Mucosa of rectum (tissue), 2 donors: ENCODE measurements at regions not wholly inside any gene's neighbourhood (a gene's known extent, or its start where the extent isn't known, plus 50 kb on each side); places are given as distances from the start of the nearest gene placed in this dataset.

Source experiments
- H3K27ac ChIP-seq, 2 donors: one replicate each; pipeline ENCODE4 v1.7.0; 2013; ENCODE audit warnings: inconsistent platforms in 2 of 2, low read depth in 2 of 2, low read length in 2 of 2
- H3K27me3 ChIP-seq, 2 donors: one replicate each; pipeline ENCODE4 v1.7.0; 2013; ENCODE audit warnings: low read length in 2 of 2; ENCODE audit not compliant: control insufficient read depth in 2 of 2, insufficient read depth in 2 of 2
- H3K36me3 ChIP-seq, 2 donors: one replicate each; pipeline ENCODE4 v1.7.0; 2013; ENCODE audit warnings: low read length in 2 of 2; ENCODE audit not compliant: control insufficient read depth in 2 of 2, insufficient read depth in 2 of 2
- H3K4me1 ChIP-seq, 2 donors: one replicate each; pipeline ENCODE4 v1.7.0; 2013; ENCODE audit warnings: low read length in 2 of 2, mild to moderate bottlenecking in 1 of 2; ENCODE audit not compliant: control insufficient read depth in 2 of 2, insufficient read depth in 2 of 2
- H3K4me3 ChIP-seq, 2 donors: one replicate each; pipeline ENCODE4 v1.7.0; 2013; ENCODE audit warnings: low read length in 2 of 2
- H3K9ac ChIP-seq, 2 donors: one replicate each; pipeline ENCODE4 v1.7.0; 2013; ENCODE audit warnings: low read length in 2 of 2, low read depth in 1 of 2, mild to moderate bottlenecking in 1 of 2
- H3K9me3 ChIP-seq, 2 donors: one replicate each; pipeline ENCODE4 v1.7.0; 2013; ENCODE audit warnings: low read length in 2 of 2; ENCODE audit not compliant: control insufficient read depth in 2 of 2
- donor health status: healthy.
- donor health status: Normal muscosa, but diverticular disease.

GRCh38 chr7:34263168-34263567 is 357.8 kb downstream of the BMPER start:
- H3K27ac ChIP-seq, result no peak overlapping the region
- H3K4me1 ChIP-seq, result no peaks in the 10 kb centered on the region
- no peaks in the 10 kb centered on the region for H3K36me3 ChIP-seq
- no peak overlapping the region for H3K9ac ChIP-seq
- no peaks in the 10 kb centered on the region for H3K27me3 ChIP-seq
- no peaks in the 10 kb centered on the region for H3K9me3 ChIP-seq
- no peak overlapping the region for H3K4me3 ChIP-seq

- Histone ChIP-seq H3K9me3 (no peaks in the 10 kb centered on the region), H3K4me3 (no peak overlapping the region), H3K27me3 (no peaks in the 10 kb centered on the region), H3K27ac (no peak overlapping the region), H3K4me1 (no peaks in the 10 kb centered on the region), H3K9ac (no peak overlapping the region), H3K36me3 (no peaks in the 10 kb centered on the region)
Measured at GRCh38 chr7:34269084-34269483, 363.7 kb downstream of the BMPER start.

- Histone ChIP-seq H3K27ac (no peak overlapping the region), H3K9ac (no peak overlapping the region), H3K27me3 (no peaks in the 10 kb centered on the region), H3K4me3 (no peak overlapping the region), H3K36me3 (no peaks in the 10 kb centered on the region), H3K4me1 (no peaks in the 10 kb centered on the region), H3K9me3 (no peaks in the 10 kb centered on the region)
Measured at GRCh38 chr7:34275624-34276023, 370.3 kb downstream of the BMPER start.

GRCh38 chr7:34277016-34277802 is 371.9 kb downstream of the BMPER start:
- H3K27me3 ChIP-seq, result no peaks in the 10 kb centered on the region
- no peak overlapping the region for H3K27ac ChIP-seq
- no peak overlapping the region for H3K9ac ChIP-seq

GRCh38 chr7:34277803-34278199 is 372.5 kb downstream of the BMPER start:
- no peaks in the 10 kb centered on the region for H3K4me1 ChIP-seq
- no peaks in the 10 kb centered on the region for H3K36me3 ChIP-seq
- no peak overlapping the region for H3K4me3 ChIP-seq
- no peaks in the 10 kb centered on the region for H3K9me3 ChIP-seq
- no peak overlapping the region for H3K27ac ChIP-seq
- H3K9ac ChIP-seq, result no peak overlapping the region
- no peaks in the 10 kb centered on the region for H3K27me3 ChIP-seq

More at GRCh38 chr7:34277016-34277802, 371.9 kb downstream of the BMPER start:
- no peak overlapping the region for H3K4me3 ChIP-seq
- H3K36me3 ChIP-seq, result no peaks in the 10 kb centered on the region
- H3K4me1 ChIP-seq, result no peaks in the 10 kb centered on the region
- H3K9me3 ChIP-seq, result no peaks in the 10 kb centered on the region

- no peak overlapping the region for H3K27ac ChIP-seq
- no peak overlapping the region for H3K9ac ChIP-seq
Measured at GRCh38 chr7:34281260-34281659, 375.9 kb downstream of the BMPER start.

GRCh38 chr7:34282271-34282670 is 375.7 kb upstream of the NPSR1 start:
- Histone ChIP-seq H3K4me1 (no peaks in the 10 kb centered on the region), H3K36me3 (no peaks in the 10 kb centered on the region), H3K4me3 (no peak overlapping the region), H3K27ac (no peak overlapping the region), H3K9ac (no peak overlapping the region), H3K9me3 (no peaks in the 10 kb centered on the region), H3K27me3 (no peaks in the 10 kb centered on the region)

More at GRCh38 chr7:34281260-34281659, 375.9 kb downstream of the BMPER start:
- no peaks in the 10 kb centered on the region for H3K27me3 ChIP-seq
- H3K4me1 ChIP-seq, result no peaks in the 10 kb centered on the region
- H3K36me3 ChIP-seq, result no peaks in the 10 kb centered on the region
- H3K4me3 ChIP-seq, result no peak overlapping the region
- no peaks in the 10 kb centered on the region for H3K9me3 ChIP-seq

GRCh38 chr7:34296663-34297062 is 361.4 kb upstream of the NPSR1 start:
- Histone ChIP-seq H3K27me3 (no peaks in the 10 kb centered on the region), H3K27ac (no peak overlapping the region), H3K4me1 (no peaks in the 10 kb centered on the region), H3K4me3 (no peak overlapping the region), H3K9me3 (no peaks in the 10 kb centered on the region), H3K36me3 (no peaks in the 10 kb centered on the region), H3K9ac (no peak overlapping the region)

- Histone ChIP-seq H3K9ac (no peak overlapping the region), H3K36me3 (no peaks in the 10 kb centered on the region), H3K9me3 (no peaks in the 10 kb centered on the region), H3K27me3 (no peaks in the 10 kb centered on the region), H3K4me3 (no peak overlapping the region), H3K27ac (no peak overlapping the region), H3K4me1 (no peaks in the 10 kb centered on the region)
Measured at GRCh38 chr7:34298492-34299013, 359.5 kb upstream of the NPSR1 start.

GRCh38 chr7:34299066-34299465 is 359.0 kb upstream of the NPSR1 start:
- no peak overlapping the region for H3K27ac ChIP-seq
- H3K9ac ChIP-seq, result no peak overlapping the region
- H3K9me3 ChIP-seq, result no peaks in the 10 kb centered on the region
- no peaks in the 10 kb centered on the region for H3K36me3 ChIP-seq
- no peaks in the 10 kb centered on the region for H3K4me1 ChIP-seq
- no peak overlapping the region for H3K4me3 ChIP-seq
- no peaks in the 10 kb centered on the region for H3K27me3 ChIP-seq
